ENCODE measurements at regions not wholly inside any gene's neighbourhood (a gene's known extent, or its start where the extent isn't known, plus 50 kb on each side); places are given as distances from the start of the nearest gene placed in this dataset.

GRCh38 chr4:132063829-132064228 lies 1085.3 kb upstream of the PCDH10 start:
- TF ChIP-seq POLR2AphosphoS5 (IDR thresholded peaks at IDR 0.05) = no peak
- TF ChIP-seq CTCF (IDR thresholded peaks at IDR 0.05) = no peak
- no peak for TF ChIP-seq POLR2A (IDR thresholded peaks at IDR 0.05)
- intact Hi-C loops (cut with DNase I; ENCODE audit: low total_unique reads) = loop anchor here (10.0 kb wide), 1 partner anchor 59 kb away; no protein-coding TSS in a partner anchor
- no peaks in the 10 kb centered on the region for H3K36me3 ChIP-seq
- no peak overlapping the region for H3K27ac ChIP-seq
- no peak for DNase-seq (ENCODE audit: low spot score in 2 of 2)
- no peak overlapping the region for H3K4me3 ChIP-seq
- peaks cover 7 to 14% of the 10 kb centered on the region in 2 donors for H3K9me3 ChIP-seq
- no peaks in the 10 kb centered on the region for H3K4me1 ChIP-seq
- no peaks in the 10 kb centered on the region for H3K27me3 ChIP-seq

- intact Hi-C loops (cut with DNase I; ENCODE audit: low total_unique reads) = loop anchor here (10.0 kb wide), 1 partner anchor 61 kb away; no protein-coding TSS in a partner anchor
- no peak overlapping the region for H3K27ac ChIP-seq
- no peaks in the 10 kb centered on the region for H3K36me3 ChIP-seq
- TF ChIP-seq POLR2A (IDR thresholded peaks at IDR 0.05) = no peak
- TF ChIP-seq POLR2AphosphoS5 (IDR thresholded peaks at IDR 0.05) = no peak
- TF ChIP-seq CTCF (IDR thresholded peaks at IDR 0.05) = no peak
- no peaks in the 10 kb centered on the region for H3K27me3 ChIP-seq
- H3K4me3 ChIP-seq = no peak overlapping the region
- peaks cover 7 to 14% of the 10 kb centered on the region in 2 donors for H3K9me3 ChIP-seq
- no peak for DNase-seq (ENCODE audit: low spot score in 2 of 2)
- no peaks in the 10 kb centered on the region for H3K4me1 ChIP-seq
These were observed 1083.1 kb upstream of the PCDH10 start for GRCh38 chr4:132065940-132066495.

GRCh38 chr4:132071815-132072214 lies 1077.3 kb upstream of the PCDH10 start:
- no peaks in the 10 kb centered on the region for H3K4me1 ChIP-seq
- no peaks in the 10 kb centered on the region for H3K36me3 ChIP-seq
- no peaks in the 10 kb centered on the region for H3K9me3 ChIP-seq
- DNase-seq (ENCODE audit: low spot score in 2 of 2) = no peak
- no peaks in the 10 kb centered on the region for H3K27me3 ChIP-seq
- no peak for TF ChIP-seq POLR2AphosphoS5 (IDR thresholded peaks at IDR 0.05)
- no peak for TF ChIP-seq CTCF (IDR thresholded peaks at IDR 0.05)
- TF ChIP-seq POLR2A (IDR thresholded peaks at IDR 0.05) = no peak
- H3K27ac ChIP-seq = no peak overlapping the region
- intact Hi-C loops (cut with DNase I; ENCODE audit: low total_unique reads) = no loop called here
- no peak overlapping the region for H3K4me3 ChIP-seq

GRCh38 chr4:132076829-132077228 lies 1072.3 kb upstream of the PCDH10 start:
- intact Hi-C loops (cut with DNase I; ENCODE audit: low total_unique reads) = no loop called here

More at GRCh38 chr4:132076829-132077228, 1072.3 kb upstream of the PCDH10 start:
- Histone ChIP-seq H3K4me1 (no peaks in the 10 kb centered on the region), H3K36me3 (no peaks in the 10 kb centered on the region), H3K4me3 (no peak overlapping the region), H3K27ac (no peak overlapping the region), H3K9me3 (no peaks in the 10 kb centered on the region), H3K27me3 (no peaks in the 10 kb centered on the region)
- no peak for DNase-seq (ENCODE audit: low spot score in 2 of 2)
- no peak for TF ChIP-seq POLR2AphosphoS5 (IDR thresholded peaks at IDR 0.05)
- no peak for TF ChIP-seq POLR2A (IDR thresholded peaks at IDR 0.05)
- TF ChIP-seq CTCF (IDR thresholded peaks at IDR 0.05) = no peak

All from breast epithelium (tissue), 4 donors.